HG03469 (cell line): ENCODE measurements at regions not wholly inside any gene's neighbourhood (a gene's known extent, or its start where the extent isn't known, plus 50 kb on each side); places are given as distances from the start of the nearest gene placed in this dataset.

Experiments
- ATAC-seq: cut with Tn5 transposase; IDR thresholded peaks from one replicate; pipeline ENCODE4 v1.9.1; 2021; ENCODE audit warnings: mild to moderate bottlenecking, moderate library complexity, moderate number of reproducible peaks; ENCODE audit not compliant: unreplicated experiment

DNA sequence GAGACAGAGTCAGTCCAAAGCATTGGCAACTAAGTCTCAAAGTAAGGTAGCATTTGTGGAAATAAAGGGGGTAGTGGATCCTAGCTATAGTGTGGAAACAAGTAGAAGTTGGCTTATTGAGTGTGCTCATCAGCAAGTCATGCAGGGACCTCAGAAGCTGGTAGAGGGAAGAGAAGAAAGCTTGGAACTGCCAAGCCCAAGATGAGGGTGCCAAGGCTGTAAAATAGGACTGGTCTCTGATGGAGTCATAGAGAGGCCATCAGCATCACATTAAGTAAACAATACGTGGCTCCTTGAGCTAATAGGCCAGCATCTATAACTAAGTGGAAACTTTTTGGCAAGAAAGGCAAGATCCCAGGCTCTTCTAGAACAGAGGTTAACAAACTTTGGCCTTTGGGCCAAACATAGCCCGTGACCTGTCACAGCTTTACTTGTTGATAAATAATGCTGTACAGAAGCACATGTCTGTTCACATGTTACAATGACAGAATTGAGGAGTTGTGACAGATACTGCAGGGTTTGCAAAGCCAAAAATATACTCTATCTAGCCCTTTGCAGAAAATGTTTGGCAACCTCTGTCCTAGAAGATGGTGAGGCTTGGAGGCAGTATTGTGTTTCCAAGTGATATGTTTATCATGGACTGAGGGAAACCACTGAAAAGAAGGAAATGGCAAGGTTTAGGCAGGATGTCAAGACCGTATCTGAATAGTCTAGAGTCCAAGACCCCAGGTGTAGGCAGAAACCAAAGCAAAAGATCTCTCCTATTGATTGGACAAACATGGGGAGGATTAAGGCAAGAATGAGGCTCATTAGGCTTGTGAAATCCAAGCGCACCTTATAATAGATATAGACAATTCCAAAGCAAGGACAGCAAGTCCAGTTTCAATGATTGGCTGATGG lies 62.5 kb upstream of the CD44 start:
- ATAC-seq, result no peak

DNA sequence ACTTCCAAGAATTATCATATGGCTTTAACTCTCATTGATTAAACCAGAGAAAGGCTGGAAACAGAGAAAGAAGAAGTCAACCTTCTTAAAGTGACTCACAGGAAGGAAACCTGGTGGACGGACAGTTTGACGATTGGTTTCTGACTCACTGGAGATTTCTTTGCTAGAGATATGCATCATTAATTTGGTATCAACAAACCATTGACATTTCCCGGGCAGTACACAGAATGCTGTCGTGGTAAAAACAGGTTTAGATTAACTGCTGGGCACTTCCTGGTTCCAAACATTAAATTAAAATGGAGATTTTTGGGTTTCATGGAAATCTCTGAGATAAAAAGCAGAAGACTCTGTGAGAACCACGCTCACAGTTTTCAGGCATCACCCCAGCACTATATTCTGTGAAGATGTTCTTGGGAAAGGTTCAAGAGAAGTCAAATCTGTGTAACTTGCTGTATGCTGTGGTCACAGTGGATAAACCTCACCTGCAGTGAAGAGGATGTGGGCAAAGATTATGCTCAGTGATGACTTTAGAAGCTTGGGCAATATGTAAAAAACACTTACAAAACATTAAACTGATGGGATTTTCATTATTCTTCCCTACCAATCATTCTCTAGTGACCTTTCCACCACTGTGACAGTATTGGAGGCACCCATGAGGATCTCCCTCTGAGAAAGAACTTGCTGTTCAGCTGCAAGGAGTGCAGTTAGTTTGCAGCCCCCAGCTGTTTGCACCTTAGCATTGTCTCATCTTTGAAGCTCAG lies 61.1 kb upstream of the CD44 start:
- ATAC-seq, result peak; percentile 41

DNA sequence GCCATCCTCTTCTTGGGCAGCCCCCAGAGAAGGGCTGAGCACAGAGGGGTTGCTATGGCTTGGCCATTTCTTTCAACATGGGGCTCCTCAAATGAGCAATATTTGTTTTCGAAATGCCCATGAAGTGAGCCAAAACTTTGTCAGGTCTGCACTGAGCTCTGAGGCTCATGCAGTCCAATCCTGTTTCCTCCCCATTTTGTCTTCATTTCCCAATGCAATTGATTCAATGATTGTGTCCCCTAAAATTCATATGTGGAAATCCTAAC lies 60.6 kb upstream of the CD44 start:
- no peak for ATAC-seq

DNA sequence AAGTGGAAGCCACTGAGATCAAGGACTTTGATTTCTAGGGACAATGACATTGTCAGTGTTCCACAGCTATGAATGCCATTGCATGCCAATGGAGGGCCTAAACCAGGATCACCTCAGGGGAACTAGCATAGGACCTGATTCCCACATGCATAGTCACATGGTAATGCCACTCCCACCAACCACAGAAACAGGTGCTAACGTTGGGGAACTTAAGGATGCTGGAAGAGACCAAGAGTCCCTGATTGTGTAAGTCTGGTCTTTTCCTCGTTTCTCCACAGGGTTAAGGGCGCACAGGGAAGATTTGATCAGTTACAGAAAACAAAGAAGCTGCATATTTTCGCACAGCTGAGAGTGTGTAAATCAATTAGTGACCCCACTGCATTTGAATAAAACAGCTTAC lies 59.4 kb upstream of the CD44 start:
- ATAC-seq, result no peak

DNA sequence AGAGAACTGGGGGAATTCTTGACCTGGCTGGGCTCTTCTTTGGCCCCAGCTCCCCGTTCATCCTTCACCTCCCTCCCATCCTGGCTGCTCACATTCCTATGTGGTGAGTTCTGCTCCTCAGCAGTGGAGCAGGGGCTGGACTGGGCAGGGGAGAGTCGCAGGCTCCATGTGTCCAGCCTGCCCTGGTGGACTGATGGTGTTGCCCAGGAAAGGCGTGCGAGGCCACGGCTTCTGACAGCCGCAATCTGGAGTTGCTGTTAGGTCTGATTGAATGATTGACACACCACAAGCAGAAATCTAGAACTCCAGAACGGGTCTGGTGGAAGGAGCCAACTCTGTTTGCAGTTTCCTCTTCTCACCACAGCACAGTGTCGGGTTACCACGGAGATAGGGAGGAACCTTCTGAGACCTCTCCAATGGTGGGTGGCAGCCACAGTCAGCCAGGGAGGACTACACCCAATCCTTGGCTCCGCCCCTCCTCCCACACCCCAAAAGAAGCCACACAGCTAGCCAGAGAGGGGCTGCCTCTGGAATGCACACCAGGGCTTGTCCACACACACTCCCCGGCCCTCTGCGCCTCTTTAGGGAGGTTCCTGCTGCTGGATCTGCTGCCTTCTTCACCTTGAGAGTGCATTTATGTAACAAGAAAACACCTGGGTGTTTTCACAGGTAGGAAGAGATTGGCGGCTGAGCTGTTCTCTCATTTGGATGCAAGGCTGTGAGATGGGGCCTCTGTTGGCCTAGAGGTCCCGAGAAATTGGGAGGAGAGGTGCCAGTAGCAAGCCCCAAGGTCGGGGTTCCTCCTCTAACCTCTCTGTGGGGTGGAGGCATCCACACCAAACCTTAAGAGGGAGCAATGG lies 56.4 kb upstream of the CD44 start:
- peak; percentile 48 for ATAC-seq

DNA sequence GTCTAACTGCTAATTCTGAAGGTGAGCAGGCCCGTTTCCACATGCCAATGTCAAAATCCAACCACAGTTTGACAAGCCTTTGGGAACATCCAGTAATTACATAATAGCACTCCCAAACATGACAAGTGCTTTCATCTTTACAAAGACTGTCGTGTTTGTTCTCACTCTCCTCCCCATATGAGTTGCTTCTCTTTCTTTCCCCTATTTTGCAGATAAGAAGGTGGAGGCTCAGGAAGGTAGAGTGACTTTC lies 55.9 kb upstream of the CD44 start:
- no peak for ATAC-seq

DNA sequence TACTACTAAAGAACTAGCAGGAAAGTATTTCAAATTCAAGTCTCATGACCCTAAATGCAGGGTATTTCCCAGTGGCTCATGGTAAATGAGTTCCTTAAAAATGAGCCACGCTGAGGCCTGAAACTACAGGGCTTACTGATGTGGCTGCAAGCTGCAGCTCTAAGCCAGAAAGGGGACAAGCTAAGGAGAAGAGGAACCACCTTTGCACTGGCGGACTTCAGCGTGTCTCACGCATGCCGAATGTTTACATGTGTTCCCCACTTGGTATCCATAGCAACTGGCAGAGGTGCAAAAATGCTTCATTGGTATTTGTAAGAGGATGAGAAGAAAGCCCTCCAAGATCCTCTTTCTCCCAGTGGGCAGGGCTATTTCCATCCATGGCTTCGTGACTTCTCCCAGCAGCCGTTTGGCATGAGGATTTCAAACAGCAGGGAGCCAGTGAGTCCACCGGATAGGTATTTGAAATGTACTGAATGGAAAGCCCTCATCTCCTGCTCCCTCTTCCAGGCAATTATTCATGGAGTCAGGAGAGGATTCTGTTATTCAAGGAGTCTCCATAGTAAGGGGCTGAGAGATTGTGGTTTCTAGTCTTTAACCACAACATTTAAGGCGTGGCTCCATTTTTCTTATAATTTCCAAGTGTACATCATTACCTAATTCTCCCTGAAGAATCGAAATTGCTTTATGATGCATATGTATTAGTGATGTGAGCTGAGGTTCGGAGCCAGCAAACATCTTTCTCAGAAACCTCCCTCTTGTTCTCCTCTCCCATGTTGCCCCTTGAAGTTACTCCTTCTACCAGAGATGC lies 55.3 kb upstream of the CD44 start:
- ATAC-seq, result peak; percentile 74

DNA sequence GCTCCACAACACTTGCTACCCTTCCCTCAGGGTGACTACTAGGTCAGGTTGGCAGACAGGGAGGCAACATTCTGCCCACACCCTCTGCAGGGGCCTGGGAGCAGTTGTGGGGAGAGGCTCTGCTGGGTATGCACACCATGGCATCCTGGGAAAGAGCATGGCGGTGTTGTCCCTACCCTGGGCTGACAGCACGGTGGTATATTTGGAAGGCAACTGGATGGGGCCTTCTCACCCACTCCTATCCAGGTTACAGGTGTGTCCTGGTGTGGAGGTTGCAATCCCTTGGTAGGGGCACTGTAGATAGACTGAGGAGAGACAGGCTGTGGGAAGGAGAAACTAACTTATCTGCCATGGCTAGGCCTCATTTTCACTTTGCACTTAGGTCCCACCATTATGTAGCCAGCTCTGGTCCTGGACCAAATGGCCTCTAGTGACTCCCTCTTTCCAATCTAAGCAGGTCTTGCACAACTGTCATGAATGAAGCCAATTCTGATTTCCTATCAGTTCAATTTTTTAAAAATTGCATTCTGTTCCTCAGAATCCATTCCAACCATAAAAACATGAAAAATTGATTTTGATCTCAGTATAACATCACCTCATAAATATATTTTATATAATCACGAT lies 54.0 kb upstream of the CD44 start:
- no peak for ATAC-seq

DNA sequence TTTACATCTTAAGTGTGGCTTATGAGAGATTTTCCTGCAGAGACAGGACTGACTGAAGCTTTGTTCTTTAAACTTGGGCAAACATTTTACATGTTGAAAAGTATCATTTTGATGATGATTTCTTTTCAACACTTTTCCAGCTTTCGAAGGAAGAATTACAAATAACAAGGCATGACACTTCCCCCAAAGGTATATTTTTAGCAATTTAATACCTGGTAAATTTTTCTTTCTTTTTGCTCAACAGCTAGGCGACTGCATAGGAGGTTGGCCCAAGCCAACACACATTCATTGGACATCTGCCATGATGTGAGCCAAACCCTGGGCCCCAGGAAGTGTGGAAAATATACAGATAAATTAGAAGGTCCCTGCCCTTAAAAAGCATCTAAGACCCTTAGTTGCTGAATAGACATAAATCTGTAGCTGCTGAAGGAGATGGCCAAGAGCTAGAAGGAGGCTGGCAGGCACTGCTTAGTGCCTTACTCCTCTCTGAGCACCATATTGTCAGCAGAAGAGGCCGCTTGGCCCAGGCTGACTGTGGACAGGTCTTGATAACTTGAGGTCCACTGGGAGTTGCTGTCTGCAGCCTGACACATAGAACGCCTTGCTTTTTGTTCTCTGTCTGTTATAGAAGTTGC lies 53.3 kb upstream of the CD44 start:
- no peak for ATAC-seq

DNA sequence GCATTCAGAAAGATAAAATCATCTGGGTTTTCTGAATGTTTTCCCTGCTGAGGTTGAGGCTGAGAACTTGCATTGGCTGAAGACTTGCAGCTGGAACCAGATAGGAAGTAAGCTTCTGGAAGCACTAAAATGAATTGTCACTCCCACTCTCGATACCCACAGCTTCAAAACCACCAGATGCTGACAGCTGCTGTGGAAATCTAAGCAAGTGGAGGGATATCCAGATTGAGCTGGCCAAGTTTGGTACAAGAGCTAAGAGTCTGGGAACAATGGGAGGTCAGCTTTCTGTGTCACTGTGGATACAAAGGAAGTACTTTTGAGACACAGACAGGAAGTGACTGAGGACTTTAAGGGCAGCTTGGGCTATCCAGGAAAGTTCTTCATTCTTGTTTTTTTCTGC lies 51.3 kb upstream of the CD44 start:
- no peak for ATAC-seq

DNA sequence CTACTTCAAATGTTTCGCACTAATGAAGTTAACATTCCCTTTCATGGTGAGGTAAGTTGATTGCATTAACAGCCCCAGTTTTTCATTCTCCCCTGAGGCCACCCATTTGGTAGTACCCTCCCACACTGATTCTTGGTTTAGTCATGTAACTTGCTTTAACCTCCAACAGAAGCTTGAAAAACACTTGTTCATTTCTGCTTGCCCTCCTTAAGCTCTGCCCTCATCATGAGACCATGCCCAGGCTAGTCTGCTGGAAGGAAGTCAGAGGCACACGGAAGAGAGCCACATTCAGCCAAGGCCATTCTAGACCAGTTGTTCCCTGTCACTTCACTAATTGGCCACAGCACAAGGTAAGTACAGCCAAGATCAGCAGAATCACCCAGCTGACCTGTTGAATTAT lies 50.7 kb upstream of the CD44 start:
- no peak for ATAC-seq

DNA sequence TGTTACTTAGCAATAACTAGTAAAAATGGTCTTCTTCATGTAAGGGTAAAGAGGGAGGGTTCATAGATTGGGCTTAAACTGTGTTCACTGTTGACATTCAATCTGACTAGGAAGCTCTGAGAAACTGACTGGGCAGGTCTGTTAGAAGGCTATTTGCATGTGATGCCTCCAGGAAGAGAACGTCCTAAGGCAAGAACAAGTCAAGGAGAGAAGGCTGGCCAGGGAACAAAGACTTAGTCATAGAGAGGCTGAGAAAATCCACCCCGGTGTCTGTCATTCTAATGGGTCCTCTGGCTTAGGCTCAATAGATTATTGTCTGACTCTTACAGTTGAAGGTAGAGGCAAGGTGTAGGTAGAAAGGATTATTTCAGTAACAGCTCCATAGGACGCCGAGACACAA lies 50.3 kb upstream of the CD44 start:
- no peak for ATAC-seq
